Tibial nerve (tissue), 4 donors: ENCODE measurements at regions not wholly inside any gene's neighbourhood (a gene's known extent, or its start where the extent isn't known, plus 50 kb on each side); places are given as distances from the start of the nearest gene placed in this dataset.

ENCODE experiments used
- DNase-seq, 2 donors: peaks; one replicate each; pipeline ENCODE4 v3.0.0-alpha.2; 2019; ENCODE audit warnings: low spot score in 2 of 2
- H3K27ac ChIP-seq, 4 donors: fragments of 200-600 bp; sonication (generic) in 3 of 4; one replicate each; pipeline ENCODE4 v1.5.1; 2017 to 2019; ENCODE audit warnings: mild to moderate bottlenecking in 1 of 4
- H3K27me3 ChIP-seq, 2 donors: fragments of 200-600 bp; sonication (generic) in 1 of 2; one replicate each; pipeline versions ENCODE4 v1.5.1 to v1.6.0; 2017 to 2019
- H3K36me3 ChIP-seq, 3 donors: fragments of 200-600 bp; sonication (generic); one replicate each; pipeline ENCODE4 v1.5.1; 2018 to 2019
- H3K4me1 ChIP-seq, 4 donors: fragments of 200-600 bp; sonication (generic) in 3 of 4; one replicate each; pipeline ENCODE4 v1.5.1; 2017 to 2019
- H3K4me3 ChIP-seq, 4 donors: fragments of 200-600 bp; sonication (generic) in 3 of 4; one replicate each; pipeline ENCODE4 v1.5.1; 2017 to 2019; ENCODE audit warnings: mild to moderate bottlenecking in 1 of 4, moderate library complexity in 1 of 4
- H3K9me3 ChIP-seq, 4 donors: fragments of 200-600 bp; sonication (generic) in 3 of 4; one replicate each; pipeline ENCODE4 v1.5.1; 2017 to 2019
- CTCF ChIP-seq, 5 experiments: fragments of 200-600 bp in 3 of 5; fragments of 450-650 bp in 2 of 5; sonication (generic) in 3 of 5; IDR thresholded peaks; one replicate each; pipeline ENCODE4 v1.5.1; 2016 to 2019; ENCODE audit warnings: antibody characterized with exemption in 5 of 5, mild to moderate bottlenecking in 3 of 5, moderate library complexity in 2 of 5
- EP300 ChIP-seq, 2 donors: sonication (generic); formaldehyde crosslinking; IDR thresholded peaks; one replicate each; pipeline ENCODE4 v1.6.1; 2017; ENCODE audit warnings: antibody characterized with exemption in 2 of 2, mild to moderate bottlenecking in 1 of 2
- POLR2A ChIP-seq, 2 donors: fragments of 450-650 bp; IDR thresholded peaks; one replicate each; pipeline ENCODE4 v1.6.1; 2017; ENCODE audit warnings: antibody characterized with exemption in 2 of 2, mild to moderate bottlenecking in 2 of 2, moderate library complexity in 2 of 2
- WGBS, 2 donors: methylation state at CpG; one replicate each; pipeline ENCODE4 v1.1.5; 2018; 5-methylcytosine and 5-hydroxymethylcytosine counted together

GRCh38 chr21:30044447-30045064 lies 104.8 kb upstream of the GRIK1 start:
- Histone ChIP-seq H3K27ac (no peak overlapping the region), H3K4me1 (no peaks in the 10 kb centered on the region), H3K36me3 (no peaks in the 10 kb centered on the region), H3K9me3 (peaks cover 0 to 17% (median 0%) of the 10 kb centered on the region in 4 donors), H3K4me3 (no peak overlapping the region), H3K27me3 (no peaks in the 10 kb centered on the region)
- DNase-seq, result peak in 1 of 2 donors; percentile 43
- WGBS, 2 donors, result 83 to 93% methylated on average over 3 of the region's 3 CpGs
- TF ChIP-seq POLR2A (IDR thresholded peaks at IDR 0.05), result no peak
- TF ChIP-seq CTCF (IDR thresholded peaks at IDR 0.05), result peak; percentile 55 to 71 (median 68)
- TF ChIP-seq EP300 (IDR thresholded peaks at IDR 0.05), result no peak

GRCh38 chr21:30042443-30042842 lies 102.6 kb upstream of the GRIK1 start:
- WGBS, 2 donors, result 89 to 90% methylated on average over 1 of the region's 1 CpG
- TF ChIP-seq EP300 (IDR thresholded peaks at IDR 0.05) (no peak), CTCF (IDR thresholded peaks at IDR 0.05) (no peak), POLR2A (IDR thresholded peaks at IDR 0.05) (no peak)
- Histone ChIP-seq H3K27ac (no peak overlapping the region), H3K4me1 (no peaks in the 10 kb centered on the region), H3K27me3 (no peaks in the 10 kb centered on the region), H3K9me3 (peaks cover 0 to 17% (median 0%) of the 10 kb centered on the region in 4 donors), H3K4me3 (no peak overlapping the region), H3K36me3 (no peaks in the 10 kb centered on the region)
- no peak for DNase-seq

- Histone ChIP-seq H3K4me3 (no peak overlapping the region), H3K9me3 (peaks cover 0 to 2% (median 0%) of the 10 kb centered on the region in 4 donors), H3K4me1 (no peaks in the 10 kb centered on the region), H3K27me3 (no peaks in the 10 kb centered on the region), H3K27ac (no peak overlapping the region), H3K36me3 (no peaks in the 10 kb centered on the region)
- WGBS, 2 donors, result 93 to 95% methylated on average over 12 of the region's 12 CpGs
- no peak for TF ChIP-seq CTCF (IDR thresholded peaks at IDR 0.05)
- TF ChIP-seq EP300 (IDR thresholded peaks at IDR 0.05), result no peak
- no peak for DNase-seq
These were observed 93.6 kb upstream of the GRIK1 start for GRCh38 chr21:30033441-30033840.

GRCh38 chr21:30030416-30030815 lies 90.6 kb upstream of the GRIK1 start:
- WGBS, 2 donors, result 64 to 74% methylated on average over 6 of the region's 6 CpGs
- H3K27ac ChIP-seq, result no peak overlapping the region
- TF ChIP-seq POLR2A (IDR thresholded peaks at IDR 0.05) (no peak), CTCF (IDR thresholded peaks at IDR 0.05) (no peak), EP300 (IDR thresholded peaks at IDR 0.05) (no peak)

GRCh38 chr21:30028537-30028936 lies 88.7 kb upstream of the GRIK1 start:
- Histone ChIP-seq H3K27me3 (no peaks in the 10 kb centered on the region), H3K4me1 (no peaks in the 10 kb centered on the region), H3K4me3 (no peak overlapping the region), H3K9me3 (peaks cover 0 to 2% (median 0%) of the 10 kb centered on the region in 4 donors), H3K27ac (no peak overlapping the region), H3K36me3 (no peaks in the 10 kb centered on the region)
- WGBS, 2 donors, result 63 to 77% methylated on average over 2 of the region's 2 CpGs
- no peak for TF ChIP-seq EP300 (IDR thresholded peaks at IDR 0.05)
- TF ChIP-seq POLR2A (IDR thresholded peaks at IDR 0.05), result no peak
- TF ChIP-seq CTCF (IDR thresholded peaks at IDR 0.05), result no peak
- DNase-seq, result no peak

More at GRCh38 chr21:30030416-30030815, 90.6 kb upstream of the GRIK1 start:
- H3K4me1 ChIP-seq, result no peaks in the 10 kb centered on the region
- DNase-seq, result no peak
- no peak overlapping the region for H3K4me3 ChIP-seq
- H3K36me3 ChIP-seq, result no peaks in the 10 kb centered on the region
- H3K9me3 ChIP-seq, result peaks cover 0 to 2% (median 0%) of the 10 kb centered on the region in 4 donors
- no peaks in the 10 kb centered on the region for H3K27me3 ChIP-seq
